ENCODE measurements at regions not wholly inside any gene's neighbourhood (a gene's known extent, or its start where the extent isn't known, plus 50 kb on each side); places are given as distances from the start of the nearest gene placed in this dataset.

DNA sequence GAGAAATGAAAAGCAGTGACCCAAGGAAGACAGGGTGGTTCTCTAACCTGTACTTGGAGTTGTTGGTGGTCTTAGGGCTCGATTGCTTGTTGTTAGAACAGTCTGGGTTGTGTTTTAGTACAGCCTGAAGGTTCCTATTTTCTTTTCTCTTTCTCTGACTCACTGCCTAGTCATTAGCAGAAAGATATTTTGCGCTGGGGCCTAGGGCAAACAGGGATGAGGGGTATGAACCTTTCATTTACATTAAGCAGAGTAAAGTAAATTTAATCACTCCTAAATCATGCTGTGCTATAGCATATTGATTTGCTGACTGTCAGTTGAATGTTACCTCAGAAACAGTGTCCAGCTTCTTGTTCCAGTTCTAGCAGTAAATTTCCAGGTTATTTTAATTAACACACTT lies 197.2 kb downstream of the RWDD3 start (continued):
- no peak for TF ChIP-seq RXRA (IDR thresholded peaks at IDR 0.05; ENCODE audit: insufficient read depth, low read depth, low read length)
- no peak for TF ChIP-seq CHD2 (IDR thresholded peaks at IDR 0.05; ENCODE audit: low read length)
- no peak for TF ChIP-seq RNF2 (IDR thresholded peaks at IDR 0.05; ENCODE audit: borderline replicate concordance, low read depth, low read length, missing control alignments, poor library complexity, severe bottlenecking)
- no peak for TF ChIP-seq CHD1 (IDR thresholded peaks at IDR 0.05; ENCODE audit: low read depth, low read length)

Measured in H1 (cell line).